CD4-positive, alpha-beta T cell (primary cell): ENCODE measurements at regions not wholly inside any gene's neighbourhood (a gene's known extent, or its start where the extent isn't known, plus 50 kb on each side); places are given as distances from the start of the nearest gene placed in this dataset.

Source experiments
- ATAC-seq: fragments of 200-7000 bp; cut with Tn5 transposase; one replicate; pipeline ENCODE4 v1.10.0; 2022; ENCODE audit warnings: mild to moderate bottlenecking; ENCODE audit not compliant: poor library complexity
- CTCF ChIA-PET: fragments of 350-600 bp; sonication (Branson Sonifier 250); formaldehyde crosslinking; loops from one replicate; lab custom pipeline; 2021; ENCODE audit warnings: antibody characterized with exemption, inconsistent platforms; lab: Charles Lee
- POLR2A ChIA-PET: fragments of 350-600 bp; sonication (Branson Sonifier 250); formaldehyde crosslinking; loops from one replicate; lab custom pipeline; 2021; ENCODE audit warnings: antibody characterized with exemption, inconsistent platforms; lab: Charles Lee
- DNase-seq, 14 experiments: peaks; one replicate each; pipeline ENCODE4 v3.0.0-alpha.2; 2013 to 2020; ENCODE audit warnings: mixed read lengths in 2 of 14
- H3K27ac ChIP-seq, 2 donors: one replicate each; pipeline versions ENCODE4 v1.5.1 to v1.7.0; 2013; ENCODE audit warnings: low read length in 2 of 2, low read depth in 1 of 2, mild to moderate bottlenecking in 1 of 2
- H3K27me3 ChIP-seq, 2 experiments: 1 replicate in 1 of 2; 2 replicates in 1 of 2; pipeline versions ENCODE4 v1.6.1 to v1.7.0; 2013; ENCODE audit warnings: low read length in 2 of 2, control low read depth in 1 of 2, mild to moderate bottlenecking in 1 of 2, moderate library complexity in 1 of 2; ENCODE audit not compliant: insufficient read depth in 2 of 2, control insufficient read depth in 1 of 2
- H3K36me3 ChIP-seq: one replicate; pipeline ENCODE4 v1.6.1; 2013; ENCODE audit warnings: low read length, control low read depth; ENCODE audit not compliant: insufficient read depth
- H3K4me1 ChIP-seq: one replicate; pipeline ENCODE4 v1.6.1; 2013; ENCODE audit warnings: low read length, control low read depth; ENCODE audit not compliant: insufficient read depth
- H3K4me3 ChIP-seq: one replicate; pipeline ENCODE4 v1.5.1; 2013; ENCODE audit warnings: mild to moderate bottlenecking, low read length, moderate library complexity
- H3K9me3 ChIP-seq, 2 experiments: 1 replicate in 1 of 2; 2 replicates in 1 of 2; pipeline versions ENCODE4 v1.6.1 to v1.7.0; 2013; ENCODE audit warnings: low read length in 2 of 2, mild to moderate bottlenecking in 2 of 2, control low read depth in 1 of 2, moderate library complexity in 1 of 2; ENCODE audit not compliant: control insufficient read depth in 1 of 2, insufficient read depth in 1 of 2
- H3K27ac Mint-ChIP-seq: one replicate; pipeline ENCODE4 v1.8.0; 2020; ENCODE audit warnings: mixed read lengths
- H3K27me3 Mint-ChIP-seq: one replicate; pipeline ENCODE4 v1.8.0; 2021; ENCODE audit warnings: mixed read lengths
- H3K36me3 Mint-ChIP-seq: one replicate; pipeline ENCODE4 v1.8.0; 2021; ENCODE audit warnings: low read depth, mixed read lengths
- H3K4me1 Mint-ChIP-seq: one replicate; pipeline ENCODE4 v1.8.0; 2021; ENCODE audit warnings: low read depth, mixed read lengths
- H3K4me3 Mint-ChIP-seq: one replicate; pipeline ENCODE4 v1.8.0; 2020; ENCODE audit warnings: mild to moderate bottlenecking, mixed read lengths
- H3K9me3 Mint-ChIP-seq: one replicate; pipeline ENCODE4 v1.8.0; 2020; ENCODE audit warnings: mixed read lengths
- intact Hi-C, 2 experiments: fragments of 100-400 bp; cut with DNase I in 1 of 2; cut with micrococcal nuclease in 1 of 2; formaldehyde crosslinking; loops; one replicate each; pipeline versions ENCODE4 v1.15.1 to v1.9.0; 2023 to 2025; cut with DNase I, micrococcal nuclease
- TF ChIP-seq, protein P1 (sequence below): fragments of 200-600 bp; IDR thresholded peaks from one replicate; pipeline ENCODE4 v1.8.0; 2022; ENCODE audit warnings: antibody characterized with exemption, mild to moderate bottlenecking

DNA sequence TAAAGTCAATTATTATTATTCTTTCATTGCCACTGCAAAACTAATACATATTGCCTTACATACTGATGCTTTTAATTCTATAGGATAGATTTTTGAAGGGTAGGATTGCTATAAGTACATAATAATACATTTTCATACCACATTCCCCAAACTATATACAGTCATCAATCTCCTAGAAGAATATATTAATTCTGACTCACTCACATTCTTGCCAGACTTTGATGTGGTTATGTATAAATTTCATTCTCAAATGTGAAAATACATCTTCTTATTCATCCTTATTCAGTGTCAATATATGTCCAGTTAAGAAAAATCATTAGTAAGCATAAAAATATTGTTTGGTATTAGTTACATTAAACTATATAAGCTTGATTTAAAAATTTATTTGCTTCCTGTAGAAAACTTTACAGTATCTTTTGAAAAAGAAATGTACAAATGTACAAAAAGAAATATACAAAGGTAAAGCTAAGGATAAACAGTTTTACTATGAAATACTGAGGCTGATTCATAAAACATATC is 458.8 kb upstream of the CNTN5 start:
- POLR2A ChIA-PET, result no interaction called here
- H3K4me1 ChIP-seq, result no peaks in the 10 kb centered on the region
- Mint-ChIP-seq H3K9me3 (peaks cover 6% of the 10 kb centered on the region), H3K27me3 (no peaks in the 10 kb centered on the region), H3K4me3 (no peak overlapping the region), H3K27ac (no peak overlapping the region), H3K36me3 (no peaks in the 10 kb centered on the region), H3K4me1 (no peaks in the 10 kb centered on the region)
- peaks cover 0 to 5% of the 10 kb centered on the region in 2 experiments for H3K9me3 ChIP-seq
- DNase-seq (no peak), ATAC-seq (no peak)
- H3K27ac ChIP-seq, result no peak overlapping the region
- H3K36me3 ChIP-seq, result no peaks in the 10 kb centered on the region
- TF ChIP-seq, protein P1, sequence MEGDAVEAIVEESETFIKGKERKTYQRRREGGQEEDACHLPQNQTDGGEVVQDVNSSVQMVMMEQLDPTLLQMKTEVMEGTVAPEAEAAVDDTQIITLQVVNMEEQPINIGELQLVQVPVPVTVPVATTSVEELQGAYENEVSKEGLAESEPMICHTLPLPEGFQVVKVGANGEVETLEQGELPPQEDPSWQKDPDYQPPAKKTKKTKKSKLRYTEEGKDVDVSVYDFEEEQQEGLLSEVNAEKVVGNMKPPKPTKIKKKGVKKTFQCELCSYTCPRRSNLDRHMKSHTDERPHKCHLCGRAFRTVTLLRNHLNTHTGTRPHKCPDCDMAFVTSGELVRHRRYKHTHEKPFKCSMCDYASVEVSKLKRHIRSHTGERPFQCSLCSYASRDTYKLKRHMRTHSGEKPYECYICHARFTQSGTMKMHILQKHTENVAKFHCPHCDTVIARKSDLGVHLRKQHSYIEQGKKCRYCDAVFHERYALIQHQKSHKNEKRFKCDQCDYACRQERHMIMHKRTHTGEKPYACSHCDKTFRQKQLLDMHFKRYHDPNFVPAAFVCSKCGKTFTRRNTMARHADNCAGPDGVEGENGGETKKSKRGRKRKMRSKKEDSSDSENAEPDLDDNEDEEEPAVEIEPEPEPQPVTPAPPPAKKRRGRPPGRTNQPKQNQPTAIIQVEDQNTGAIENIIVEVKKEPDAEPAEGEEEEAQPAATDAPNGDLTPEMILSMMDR, result no peak
- CTCF ChIA-PET, result no interaction called here
- intact Hi-C loops, result no loop called here
- H3K4me3 ChIP-seq, result no peak overlapping the region
- H3K27me3 ChIP-seq, result no peaks in the 10 kb centered on the region

GRCh38 chr11:98564233-98564632 is 456.5 kb upstream of the CNTN5 start:
- Histone ChIP-seq H3K36me3 (no peaks in the 10 kb centered on the region), H3K4me3 (no peak overlapping the region), H3K9me3 (peaks cover 0 to 12% of the 10 kb centered on the region in 2 experiments), H3K27ac (no peak overlapping the region), H3K27me3 (no peaks in the 10 kb centered on the region), H3K4me1 (no peaks in the 10 kb centered on the region)
- no peak for DNase-seq
- H3K27ac Mint-ChIP-seq, result no peak overlapping the region
- POLR2A ChIA-PET, result no interaction called here
- H3K4me3 Mint-ChIP-seq, result no peak overlapping the region
- H3K36me3 Mint-ChIP-seq, result no peaks in the 10 kb centered on the region
- TF ChIP-seq, protein P1, result no peak
- H3K27me3 Mint-ChIP-seq, result no peaks in the 10 kb centered on the region
- no peak for ATAC-seq
- intact Hi-C loops, result no loop called here
- H3K9me3 Mint-ChIP-seq, result peaks cover 5% of the 10 kb centered on the region
- CTCF ChIA-PET, result no interaction called here
- no peaks in the 10 kb centered on the region for H3K4me1 Mint-ChIP-seq

GRCh38 chr11:98564881-98565280 is 455.9 kb upstream of the CNTN5 start:
- no peaks in the 10 kb centered on the region for H3K4me1 ChIP-seq
- peaks cover 0 to 12% of the 10 kb centered on the region in 2 experiments for H3K9me3 ChIP-seq
- CTCF ChIA-PET, result no interaction called here
- Mint-ChIP-seq H3K4me3 (no peak overlapping the region), H3K27ac (no peak overlapping the region), H3K4me1 (no peaks in the 10 kb centered on the region), H3K36me3 (no peaks in the 10 kb centered on the region), H3K9me3 (peaks cover 10% of the 10 kb centered on the region), H3K27me3 (no peaks in the 10 kb centered on the region)
- no peak for DNase-seq
- H3K36me3 ChIP-seq, result no peaks in the 10 kb centered on the region
- H3K4me3 ChIP-seq, result no peak overlapping the region
- ATAC-seq, result no peak
- POLR2A ChIA-PET, result no interaction called here
- H3K27me3 ChIP-seq, result no peaks in the 10 kb centered on the region
- TF ChIP-seq, protein P1, result no peak
- H3K27ac ChIP-seq, result no peak overlapping the region
- intact Hi-C loops, result no loop called here
